Stimulated activated CD4-positive, alpha-beta T cell treated with anti-CD3 and anti-CD28 coated beads, Interleukin-15, amount 100 ng/mL, for 1 hour (primary cell): ENCODE measurements at regions not wholly inside any gene's neighbourhood (a gene's known extent, or its start where the extent isn't known, plus 50 kb on each side); places are given as distances from the start of the nearest gene placed in this dataset.

Experiments used
- DNase-seq, 2 donors: peaks; one replicate each; pipeline ENCODE4 v3.0.0-alpha.2; 2020; ENCODE audit warnings: low read depth in 1 of 2, low spot score in 1 of 2

DNA sequence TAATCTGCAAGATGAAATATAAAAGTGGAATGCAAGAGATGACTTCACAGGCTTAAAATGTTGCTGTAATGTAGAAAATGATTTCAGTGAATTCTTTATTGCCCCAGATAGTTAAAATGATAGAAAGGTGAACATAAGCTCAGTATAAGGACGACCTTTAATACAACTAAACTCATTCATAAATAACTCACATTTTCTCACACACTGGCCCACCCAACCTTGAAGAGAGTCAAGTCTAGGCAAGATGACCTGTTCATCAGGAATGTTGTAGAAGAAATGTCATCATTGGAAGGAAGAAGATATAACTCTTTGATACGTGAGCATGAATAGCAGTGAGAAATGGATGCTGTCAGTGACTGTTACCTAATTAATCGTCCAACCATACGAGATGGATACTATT lies 111.1 kb upstream of the SASH1 start:
- DNase-seq = no peak

DNA sequence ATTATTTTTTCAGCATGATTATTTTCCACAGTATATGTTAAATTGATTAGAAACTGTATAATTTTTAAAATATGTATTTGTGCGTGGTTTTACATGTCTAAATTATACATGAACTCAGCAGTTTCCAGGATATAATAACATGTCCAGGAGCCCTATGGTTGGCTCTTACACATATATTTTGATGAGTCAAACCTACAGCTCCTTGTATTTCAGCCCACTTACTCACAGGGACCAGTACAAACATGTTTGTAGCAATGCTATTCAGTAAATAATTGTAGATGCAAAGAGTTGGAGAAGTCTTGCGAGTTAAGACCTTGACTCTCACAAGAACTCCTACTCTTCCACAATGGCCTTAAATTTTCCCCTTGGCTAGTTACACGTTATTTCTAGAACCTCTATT lies 107.2 kb upstream of the SASH1 start:
- DNase-seq = no peak

- no peak for DNase-seq
These were observed 103.9 kb upstream of the SASH1 start for GRCh38 chr6:148238713-148239112.

DNA sequence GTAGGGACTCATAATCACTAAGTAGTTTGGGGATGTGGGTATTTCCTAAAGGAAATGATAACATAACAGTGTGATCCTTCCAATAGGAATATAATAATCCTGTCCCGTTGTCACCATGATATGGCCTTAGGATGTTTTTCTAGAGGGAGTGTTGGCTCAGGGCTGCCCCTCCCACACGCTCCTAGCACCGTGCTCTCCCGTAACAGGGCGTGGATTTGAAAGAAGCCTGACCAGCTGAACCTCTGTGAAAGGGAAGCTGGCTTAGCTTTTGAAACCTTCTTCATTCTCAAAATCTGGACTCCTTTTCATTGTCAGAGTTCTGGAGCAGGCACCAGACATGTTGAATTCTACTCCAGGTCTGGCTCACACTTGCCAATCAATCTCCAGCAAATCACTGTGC lies 103.4 kb upstream of the SASH1 start:
- DNase-seq = no peak

DNA sequence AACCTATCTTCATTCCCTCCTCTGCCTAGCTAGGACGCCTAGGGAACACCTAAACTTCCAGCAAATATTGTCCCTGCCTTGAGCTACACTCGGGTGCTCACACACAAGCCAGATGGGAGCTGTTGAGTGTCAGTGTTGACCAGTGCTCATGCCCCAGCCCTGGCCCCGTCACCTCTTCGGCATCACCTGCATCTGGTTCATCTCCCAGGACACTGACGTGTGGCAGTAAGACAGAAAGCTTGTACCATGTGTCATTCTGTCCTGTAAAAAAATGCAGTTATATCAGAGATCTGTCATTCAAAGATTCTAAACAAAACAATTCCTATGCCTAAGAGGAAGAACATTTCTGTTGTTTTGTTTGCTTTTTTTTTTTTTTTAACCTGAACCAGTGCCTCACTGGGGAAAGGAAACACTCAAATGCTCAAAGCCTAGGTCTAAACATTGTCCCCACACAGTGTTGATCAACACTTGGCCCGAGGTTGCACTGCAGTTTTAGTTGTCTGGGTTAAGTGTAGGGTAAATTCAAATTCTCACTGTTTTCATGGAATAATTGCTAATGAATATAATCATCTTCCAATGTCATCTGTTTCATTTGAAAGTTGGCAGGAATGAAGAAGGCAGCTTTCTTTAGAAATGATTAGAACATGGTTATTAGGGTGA lies 102.7 kb upstream of the SASH1 start:
- DNase-seq = no peak

GRCh38 chr6:148240461-148240840 lies 102.2 kb upstream of the SASH1 start:
- no peak for DNase-seq

GRCh38 chr6:148240861-148241477 lies 101.7 kb upstream of the SASH1 start:
- no peak for DNase-seq

GRCh38 chr6:148242180-148242579 lies 100.5 kb upstream of the SASH1 start:
- DNase-seq = no peak

DNA sequence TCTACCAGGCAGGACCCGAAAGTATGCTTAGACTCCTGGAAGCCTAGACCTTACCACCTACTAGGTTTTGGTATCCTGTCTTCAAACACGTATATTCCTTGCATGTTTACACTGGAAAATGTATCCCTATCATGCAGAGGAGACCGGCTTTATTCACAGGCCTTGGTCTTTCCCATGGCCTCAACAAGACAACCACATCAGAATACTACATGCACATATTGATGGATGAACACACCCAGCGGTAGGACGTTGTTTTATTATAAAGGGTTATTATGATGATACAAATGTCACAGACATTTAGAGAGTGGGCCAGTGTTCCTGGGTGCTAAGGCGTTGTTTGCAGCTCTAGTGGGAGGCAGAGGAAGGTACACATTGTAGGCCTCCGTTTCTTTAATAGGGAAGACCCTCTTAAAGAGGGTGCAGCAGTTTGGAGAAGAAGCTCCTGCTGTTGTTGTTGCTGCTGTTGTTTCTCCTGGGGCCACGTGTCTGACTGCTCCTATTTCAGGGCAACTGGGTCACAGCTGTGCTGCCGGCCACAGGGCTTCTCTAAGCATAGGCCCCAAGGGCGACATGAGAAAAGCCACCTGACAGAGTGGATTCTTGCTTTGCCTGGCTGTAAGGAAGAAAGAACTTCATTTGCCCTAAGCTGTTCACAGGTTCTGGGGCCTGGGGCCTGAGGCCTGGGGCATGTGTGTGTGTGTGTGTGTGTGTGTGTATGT lies 98.3 kb upstream of the SASH1 start:
- DNase-seq = no peak

DNA sequence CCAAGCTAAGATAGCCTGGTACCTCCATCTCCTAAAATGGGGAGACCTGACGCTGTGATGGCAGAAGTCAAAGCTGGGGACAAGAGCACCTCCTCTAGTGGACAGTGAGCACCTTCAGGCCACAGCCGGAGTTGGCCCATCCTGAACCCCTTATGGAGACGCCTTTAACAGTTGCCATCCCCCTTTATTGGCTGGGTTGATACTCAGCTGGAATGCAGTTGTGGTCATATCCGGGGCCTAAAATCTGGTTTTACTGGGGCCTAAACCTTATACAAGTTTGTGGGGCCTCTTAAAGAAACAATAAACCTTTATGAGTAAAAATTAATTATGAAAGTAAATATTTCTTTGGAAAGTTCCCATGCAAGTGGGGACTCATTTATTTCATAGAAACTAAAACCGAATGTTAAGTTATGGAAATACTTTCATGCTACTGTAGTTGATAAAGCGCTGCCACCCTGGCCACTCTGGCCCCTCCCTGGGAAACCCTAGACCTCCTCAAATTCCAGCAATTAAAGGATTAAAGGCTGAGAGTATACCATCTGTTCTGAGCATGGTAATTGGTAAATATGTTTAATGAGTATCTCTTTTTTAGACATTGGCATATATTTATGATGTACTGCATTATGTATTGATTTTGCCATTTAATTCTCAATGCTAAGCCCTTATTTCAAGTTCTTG lies 95.1 kb upstream of the SASH1 start:
- no peak for DNase-seq

DNA sequence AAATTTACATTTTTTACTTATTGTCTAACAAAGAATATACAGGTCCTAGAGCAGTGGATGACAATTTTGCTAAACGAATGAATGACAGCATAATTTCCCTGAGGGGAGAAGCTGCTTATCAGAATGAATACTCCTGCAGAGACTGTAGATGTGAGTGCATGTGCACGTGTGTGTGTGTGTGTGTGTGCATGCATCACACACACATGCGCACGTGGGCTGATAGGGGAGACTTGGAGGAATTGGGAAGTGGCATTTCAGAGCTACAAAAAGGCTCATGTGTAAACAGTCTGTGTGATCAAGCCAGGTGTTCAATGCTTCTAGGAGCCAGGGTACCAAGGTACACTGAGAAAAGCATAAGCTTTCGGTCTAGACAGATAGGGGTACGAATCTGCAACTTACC lies 93.5 kb upstream of the SASH1 start:
- DNase-seq = no peak

DNA sequence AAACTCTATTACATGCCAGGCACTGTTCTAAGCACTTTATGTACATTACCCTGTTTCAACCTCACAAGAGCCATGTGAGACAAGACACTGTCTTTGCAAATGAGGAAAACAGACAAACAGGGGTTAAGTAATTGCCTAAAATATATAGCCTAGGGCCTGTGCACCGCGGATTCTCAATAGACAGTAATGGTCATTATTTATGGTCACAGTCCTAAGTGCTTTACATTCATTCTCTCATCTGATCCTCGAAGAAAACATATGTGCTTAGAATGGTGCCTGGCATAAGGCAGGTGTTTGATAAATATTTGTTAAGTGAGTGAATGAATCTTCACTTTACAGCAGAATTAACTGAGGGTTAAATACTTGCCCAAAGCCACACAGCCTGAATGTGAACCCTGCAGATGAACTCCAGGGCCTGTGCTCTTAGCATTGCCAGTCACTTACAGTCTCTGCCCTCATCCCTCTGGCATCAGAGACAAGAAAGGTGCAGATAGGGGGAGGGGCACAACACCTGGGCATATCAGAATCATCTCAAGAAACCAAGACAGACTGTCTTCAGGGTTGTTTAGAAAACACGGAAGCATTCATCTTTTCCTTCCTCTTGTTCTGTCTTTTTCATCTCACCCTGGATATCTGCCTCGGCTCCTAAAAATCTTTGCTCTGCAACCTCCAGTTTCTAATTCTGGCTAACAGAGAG lies 92.8 kb upstream of the SASH1 start:
- no peak for DNase-seq

GRCh38 chr6:148250975-148251685 lies 91.5 kb upstream of the SASH1 start:
- DNase-seq = no peak

- no peak for DNase-seq
These were observed 90.7 kb upstream of the SASH1 start for GRCh38 chr6:148251891-148252290.

GRCh38 chr6:148257810-148258209 lies 84.8 kb upstream of the SASH1 start:
- DNase-seq = no peak

DNA sequence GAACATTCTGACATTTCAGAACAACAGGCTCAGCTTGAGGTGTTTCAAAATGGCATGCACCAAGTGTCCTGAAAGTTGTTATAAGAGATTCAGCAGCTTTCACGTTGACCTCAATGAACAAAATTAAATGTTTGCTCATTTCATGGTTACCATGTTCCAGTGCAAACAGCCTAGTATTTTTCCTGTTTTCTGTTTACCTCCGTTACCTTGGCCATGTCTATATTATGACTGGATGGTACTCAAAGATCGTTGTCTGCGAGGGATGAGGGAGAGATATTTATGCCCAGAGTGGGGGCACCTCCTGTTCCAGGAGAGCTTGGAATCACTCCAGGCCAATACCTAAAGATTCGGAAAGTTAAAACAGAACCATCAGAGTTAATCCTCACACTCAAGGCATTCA lies 83.8 kb upstream of the SASH1 start:
- DNase-seq = no peak

DNA sequence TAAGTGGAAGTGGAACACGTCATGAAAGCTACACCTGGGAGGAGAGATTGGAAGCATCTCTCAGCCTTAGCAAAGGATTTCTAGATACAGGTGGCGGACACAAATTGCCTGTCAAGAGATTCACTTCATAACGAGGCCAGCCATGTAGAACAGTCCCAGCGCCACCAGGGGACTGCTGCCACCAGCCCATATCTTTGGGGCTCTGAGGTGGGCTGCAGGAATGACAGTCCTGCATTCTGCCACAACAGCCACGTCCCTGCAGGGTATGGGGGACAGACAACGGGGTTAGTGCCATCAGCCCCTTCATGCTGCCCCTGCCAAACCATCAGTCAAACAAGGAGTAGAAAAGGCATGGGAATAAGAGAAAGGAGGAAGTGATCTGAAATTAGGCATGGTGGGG lies 81.2 kb upstream of the SASH1 start:
- DNase-seq = no peak

GRCh38 chr6:148263010-148263409 lies 79.6 kb upstream of the SASH1 start:
- DNase-seq = no peak

- DNase-seq = no peak
These were observed 78.7 kb upstream of the SASH1 start for GRCh38 chr6:148263961-148264360.

- no peak for DNase-seq
These were observed 77.6 kb upstream of the SASH1 start for GRCh38 chr6:148265054-148265453.

DNA sequence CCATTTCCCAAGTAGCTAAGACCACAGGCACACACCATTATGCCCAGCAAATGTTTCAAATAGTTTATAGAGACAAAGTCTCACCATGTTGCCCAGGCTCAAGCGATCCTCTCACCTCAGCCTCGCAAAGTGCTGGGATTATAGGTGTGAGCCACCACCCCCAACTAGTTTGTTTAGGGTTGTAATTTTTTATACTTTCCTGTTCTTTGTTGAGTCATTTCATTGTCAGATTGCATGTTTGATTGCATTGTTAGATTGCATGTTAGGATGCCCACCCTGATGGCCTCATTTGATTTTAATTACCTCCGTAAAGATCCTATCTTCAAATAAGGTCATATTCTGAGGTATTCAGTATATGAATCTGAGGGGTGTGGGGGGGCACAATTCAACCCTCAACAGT lies 73.3 kb upstream of the SASH1 start:
- no peak for DNase-seq
